Stomach smooth muscle (tissue), 2 donors: ENCODE measurements at regions not wholly inside any gene's neighbourhood (a gene's known extent, or its start where the extent isn't known, plus 50 kb on each side); places are given as distances from the start of the nearest gene placed in this dataset.

ENCODE experiments used
- H3K27ac ChIP-seq: one replicate; pipeline ENCODE4 v1.7.0; 2013; ENCODE audit warnings: mild to moderate bottlenecking, low read length, inconsistent platforms
- H3K27me3 ChIP-seq, 2 donors: one replicate each; pipeline ENCODE4 v1.7.0; 2013; ENCODE audit warnings: low read length in 2 of 2; ENCODE audit not compliant: insufficient read depth in 2 of 2, control insufficient read depth in 1 of 2
- H3K36me3 ChIP-seq, 2 donors: one replicate each; pipeline ENCODE4 v1.7.0; 2013; ENCODE audit warnings: low read length in 2 of 2; ENCODE audit not compliant: control insufficient read depth in 2 of 2, insufficient read depth in 2 of 2
- H3K4me1 ChIP-seq: one replicate; pipeline ENCODE4 v1.7.0; 2013; ENCODE audit warnings: low read length; ENCODE audit not compliant: control insufficient read depth, insufficient read depth
- H3K4me3 ChIP-seq, 2 donors: one replicate each; pipeline ENCODE4 v1.7.0; 2013; ENCODE audit warnings: low read length in 2 of 2
- H3K9ac ChIP-seq, 2 donors: one replicate each; pipeline ENCODE4 v1.7.0; 2013; ENCODE audit warnings: low read length in 2 of 2, mild to moderate bottlenecking in 1 of 2
- H3K9me3 ChIP-seq, 2 donors: one replicate each; pipeline ENCODE4 v1.7.0; 2013; ENCODE audit warnings: low read length in 2 of 2; ENCODE audit not compliant: control insufficient read depth in 2 of 2
- donor health status: healthy.
- donor health status: Pancreatic carcinoma.

DNA sequence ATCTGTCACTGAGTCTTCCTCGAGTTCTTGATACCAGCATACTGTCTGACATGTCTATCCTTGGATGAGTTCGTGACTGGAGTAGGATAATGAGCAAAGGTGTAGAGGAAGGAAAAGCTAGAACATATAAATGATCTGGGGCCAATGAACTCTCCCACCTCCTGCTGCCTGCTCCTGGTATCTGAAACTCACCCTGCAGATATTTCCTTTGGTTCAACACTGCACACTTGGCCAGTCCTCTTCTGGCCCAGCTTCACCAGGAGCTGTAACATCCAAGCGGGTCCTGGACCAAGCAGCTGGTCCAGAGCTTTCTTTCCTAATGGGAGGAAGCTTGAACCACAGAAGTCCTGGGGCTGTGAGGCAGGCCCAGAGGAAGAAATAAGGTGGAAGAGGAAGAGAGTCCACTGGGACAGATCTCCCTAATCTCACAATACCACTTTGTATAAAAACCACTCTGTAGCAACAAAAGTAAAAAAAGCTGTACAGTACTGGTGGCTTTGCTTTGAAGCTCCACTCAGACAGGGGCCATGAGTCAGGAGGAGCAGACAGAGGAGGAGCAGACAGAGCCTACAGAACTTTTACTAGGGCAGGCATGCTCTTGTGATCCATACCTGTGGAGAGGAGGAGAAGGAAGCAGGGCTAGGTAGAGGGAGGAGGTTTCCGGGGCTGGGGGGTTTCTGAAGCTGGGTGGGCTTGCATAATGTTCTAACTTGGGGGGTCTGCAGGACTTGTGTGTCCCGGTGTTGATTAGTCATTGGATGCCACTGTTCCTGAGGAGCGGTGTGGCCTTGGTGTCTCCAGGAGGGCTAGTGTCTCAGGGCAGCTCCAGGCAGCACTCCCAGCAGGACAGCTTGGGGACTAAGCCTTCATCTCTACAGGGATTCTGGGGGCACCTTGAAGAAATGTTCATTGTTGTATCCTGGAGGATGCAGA lies 166.9 kb downstream of the ABHD5 start:
- no peaks in the 10 kb centered on the region for H3K4me1 ChIP-seq
- no peaks in the 10 kb centered on the region for H3K36me3 ChIP-seq
- H3K27ac ChIP-seq = no peak overlapping the region
- H3K27me3 ChIP-seq = peaks cover 8 to 39% of the 10 kb centered on the region in 2 donors
- H3K9ac ChIP-seq = no peak overlapping the region
- H3K4me3 ChIP-seq = no peak overlapping the region
- H3K9me3 ChIP-seq = no peaks in the 10 kb centered on the region

DNA sequence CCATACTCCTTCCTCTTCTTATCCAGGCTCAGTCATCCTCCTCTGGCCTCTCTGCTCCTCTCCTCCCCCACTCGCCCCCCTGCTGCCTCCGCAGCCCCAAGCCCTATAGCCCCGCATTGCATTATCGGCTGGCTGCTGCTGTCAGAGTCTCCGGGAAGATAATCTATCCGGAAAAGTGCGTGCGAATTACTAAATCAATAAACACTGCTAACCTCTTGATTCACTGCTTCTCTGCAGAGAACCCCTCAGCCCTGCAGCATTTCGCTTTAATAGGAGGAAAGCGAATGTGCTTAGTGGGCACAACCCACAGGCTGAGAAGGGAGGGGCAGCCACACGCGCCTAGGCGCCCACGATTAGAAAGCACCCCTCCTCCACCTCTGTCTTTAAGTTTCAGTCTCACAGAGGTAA lies 167.6 kb downstream of the ABHD5 start:
- Histone ChIP-seq H3K4me3 (no peak overlapping the region), H3K4me1 (no peaks in the 10 kb centered on the region), H3K9ac (no peak overlapping the region), H3K9me3 (no peaks in the 10 kb centered on the region), H3K36me3 (no peaks in the 10 kb centered on the region), H3K27me3 (peaks cover 8 to 39% of the 10 kb centered on the region in 2 donors), H3K27ac (no peak overlapping the region)

DNA sequence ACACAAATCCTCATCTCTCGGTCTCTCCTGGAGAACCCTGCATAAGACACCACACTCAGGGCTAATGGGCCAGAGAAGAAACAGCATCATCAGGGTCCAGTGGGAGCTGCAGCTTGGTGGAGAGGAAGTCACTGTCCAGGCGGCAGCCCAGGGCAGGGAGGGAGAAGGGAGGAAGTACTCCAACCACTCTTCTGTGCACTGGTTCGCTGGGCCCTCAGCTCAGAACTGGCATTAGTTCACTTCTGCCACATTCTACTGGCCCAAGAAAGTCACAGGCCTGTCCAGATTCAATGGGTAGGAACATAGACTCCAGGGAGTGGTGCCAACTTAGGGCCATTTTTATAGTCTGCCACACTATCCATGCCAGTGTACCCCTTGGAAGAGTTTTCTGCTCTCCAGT lies 169.0 kb downstream of the ABHD5 start:
- H3K27ac ChIP-seq = no peak overlapping the region
- H3K9me3 ChIP-seq = no peaks in the 10 kb centered on the region
- peaks cover 8 to 41% of the 10 kb centered on the region in 2 donors for H3K27me3 ChIP-seq

DNA sequence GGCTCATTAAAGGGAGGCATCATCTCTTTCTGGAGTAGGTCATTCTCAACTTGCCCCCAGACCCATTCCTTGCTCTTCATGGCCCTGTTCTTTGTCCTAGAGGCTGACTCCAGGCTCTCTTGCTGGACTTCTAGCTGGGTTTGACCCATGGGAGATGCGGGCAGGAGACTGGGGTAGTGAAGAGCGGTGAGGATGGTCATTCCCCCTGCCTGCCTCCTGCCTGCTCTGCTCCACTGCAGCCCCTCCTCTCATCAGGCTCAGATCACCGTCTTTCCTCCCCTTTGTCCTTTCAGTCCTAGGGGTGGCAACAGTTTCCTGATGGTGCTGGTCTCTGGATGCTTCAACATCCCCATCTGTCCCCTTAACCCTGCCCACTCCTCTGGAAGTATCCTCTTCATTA lies 170.9 kb downstream of the ABHD5 start:
- no peaks in the 10 kb centered on the region for H3K4me1 ChIP-seq
- no peak overlapping the region for H3K4me3 ChIP-seq
- H3K9ac ChIP-seq = no peak overlapping the region
- H3K27me3 ChIP-seq = peaks cover 8 to 25% of the 10 kb centered on the region in 2 donors
- no peak overlapping the region for H3K27ac ChIP-seq
- no peaks in the 10 kb centered on the region for H3K9me3 ChIP-seq
- H3K36me3 ChIP-seq = no peaks in the 10 kb centered on the region

More for the DNA sequence above, 169.0 kb downstream of the ABHD5 start:
- no peaks in the 10 kb centered on the region for H3K4me1 ChIP-seq
- H3K36me3 ChIP-seq = no peaks in the 10 kb centered on the region
- H3K4me3 ChIP-seq = no peak overlapping the region
- H3K9ac ChIP-seq = no peak overlapping the region

DNA sequence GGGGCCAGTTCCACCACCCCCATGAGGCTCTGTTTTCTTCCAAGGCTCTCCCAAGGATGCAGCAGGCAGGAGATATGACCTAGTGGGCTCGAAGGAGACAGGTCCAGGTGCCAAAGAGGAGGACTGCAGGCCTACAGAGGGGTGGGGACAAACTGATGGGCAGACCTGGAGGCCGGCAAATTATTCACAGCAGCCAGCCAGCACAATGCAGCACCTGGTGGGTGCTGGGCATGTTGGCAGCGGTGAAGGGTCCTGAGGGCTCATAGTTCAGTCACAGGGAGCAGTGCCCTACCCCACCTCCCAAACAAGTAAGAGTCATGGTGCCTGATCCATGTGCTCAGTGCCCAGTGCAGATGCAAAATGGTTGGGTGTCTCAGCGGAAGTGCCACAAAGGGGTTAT lies 171.7 kb downstream of the ABHD5 start:
- Histone ChIP-seq H3K27me3 (peaks cover 8 to 20% of the 10 kb centered on the region in 2 donors), H3K4me1 (no peaks in the 10 kb centered on the region), H3K27ac (no peak overlapping the region), H3K4me3 (no peak overlapping the region), H3K9ac (no peak overlapping the region), H3K36me3 (no peaks in the 10 kb centered on the region), H3K9me3 (no peaks in the 10 kb centered on the region)

DNA sequence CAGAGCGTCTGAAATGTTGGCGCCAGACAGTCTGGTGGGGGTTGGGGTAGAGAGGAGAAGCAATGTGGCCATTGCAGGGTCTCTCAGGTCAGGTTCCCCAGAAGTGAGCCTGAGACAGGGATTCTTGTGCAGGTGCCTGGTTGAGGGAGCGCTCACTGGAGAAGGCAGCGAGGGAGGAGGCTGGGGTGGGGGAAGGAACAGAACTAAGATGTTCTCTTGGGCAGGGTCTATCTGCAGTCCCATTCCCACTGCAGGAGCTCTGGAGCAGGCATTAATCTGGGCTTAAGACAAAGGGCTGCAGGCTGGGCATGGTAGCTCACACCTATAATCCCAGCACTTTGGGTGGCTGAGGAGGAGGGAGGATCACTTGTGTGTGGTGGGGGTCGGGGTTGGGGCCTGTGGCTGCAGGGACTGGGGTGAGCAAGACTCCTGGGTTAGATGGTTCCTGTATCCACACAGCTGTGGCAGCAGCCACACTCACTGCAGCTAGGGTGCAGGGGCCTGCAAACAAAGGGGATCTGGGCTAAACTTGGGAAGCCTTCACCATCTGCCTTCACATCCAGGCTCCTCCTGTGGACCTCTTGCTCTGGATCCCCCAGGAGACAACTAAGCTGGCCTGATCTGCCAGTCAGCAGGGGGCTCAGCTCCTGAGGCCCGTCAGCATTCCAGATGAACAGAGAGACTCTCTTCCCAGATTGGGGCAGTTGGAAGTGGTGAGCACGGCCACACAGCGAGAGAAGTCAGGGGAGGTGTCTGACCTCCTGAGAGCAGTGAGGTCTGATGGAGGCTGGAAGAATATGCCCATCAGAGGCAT lies 172.5 kb downstream of the ABHD5 start:
- Histone ChIP-seq H3K4me3 (no peak overlapping the region), H3K27me3 (peaks cover 4 to 13% of the 10 kb centered on the region in 2 donors), H3K36me3 (no peaks in the 10 kb centered on the region), H3K4me1 (no peaks in the 10 kb centered on the region), H3K9me3 (no peaks in the 10 kb centered on the region), H3K9ac (no peak overlapping the region), H3K27ac (no peak overlapping the region)

DNA sequence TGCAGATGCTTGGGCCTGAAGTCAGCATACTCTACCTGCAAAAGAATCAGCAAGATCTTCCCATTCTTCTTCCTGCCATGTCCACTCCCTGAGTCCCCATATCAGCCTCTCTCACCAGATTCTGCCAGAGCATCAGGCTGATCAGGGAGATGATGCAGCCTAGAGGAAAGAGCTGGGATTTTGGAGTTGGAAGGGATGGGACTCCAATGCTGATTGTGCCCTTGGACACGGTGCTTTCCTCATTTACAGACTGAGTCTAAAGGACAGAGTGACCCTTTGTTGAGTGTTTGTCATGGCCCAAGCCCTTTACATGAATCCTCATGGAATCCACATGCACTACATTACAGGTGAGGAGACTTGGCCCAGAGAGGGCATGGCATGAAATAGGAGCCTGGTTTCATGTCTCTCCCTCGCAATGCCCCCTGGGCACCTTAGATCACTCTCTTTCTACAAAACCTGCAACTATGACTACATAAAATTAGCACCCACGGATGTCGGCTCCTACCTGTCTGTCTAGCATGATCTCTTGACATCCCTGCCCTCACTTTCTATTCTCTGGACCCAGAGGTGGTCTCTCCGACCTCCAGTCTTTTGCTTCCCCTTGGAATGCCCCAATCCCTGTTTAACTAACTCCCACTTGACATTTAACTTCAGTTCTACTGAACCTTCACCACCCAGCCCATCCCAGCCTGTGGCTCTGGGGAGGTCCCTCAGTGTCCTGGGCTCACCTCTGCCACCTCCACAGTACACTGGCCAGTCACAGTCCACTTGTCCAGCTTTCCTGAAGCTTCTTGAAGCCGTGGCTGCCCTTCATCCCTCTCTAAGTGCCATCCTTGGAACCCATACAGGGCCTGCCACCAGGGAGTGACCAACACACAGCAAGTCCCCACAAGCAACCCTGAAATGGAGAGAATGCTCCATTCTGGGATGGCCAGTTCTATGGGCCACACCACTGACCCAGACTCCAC lies 173.5 kb downstream of the ABHD5 start:
- Histone ChIP-seq H3K27me3 (peaks cover 0 to 8% of the 10 kb centered on the region in 2 donors), H3K4me3 (no peak overlapping the region), H3K9me3 (peaks cover 0 to 3% of the 10 kb centered on the region in 2 donors), H3K4me1 (no peaks in the 10 kb centered on the region), H3K36me3 (no peaks in the 10 kb centered on the region), H3K9ac (no peak overlapping the region), H3K27ac (no peak overlapping the region)

DNA sequence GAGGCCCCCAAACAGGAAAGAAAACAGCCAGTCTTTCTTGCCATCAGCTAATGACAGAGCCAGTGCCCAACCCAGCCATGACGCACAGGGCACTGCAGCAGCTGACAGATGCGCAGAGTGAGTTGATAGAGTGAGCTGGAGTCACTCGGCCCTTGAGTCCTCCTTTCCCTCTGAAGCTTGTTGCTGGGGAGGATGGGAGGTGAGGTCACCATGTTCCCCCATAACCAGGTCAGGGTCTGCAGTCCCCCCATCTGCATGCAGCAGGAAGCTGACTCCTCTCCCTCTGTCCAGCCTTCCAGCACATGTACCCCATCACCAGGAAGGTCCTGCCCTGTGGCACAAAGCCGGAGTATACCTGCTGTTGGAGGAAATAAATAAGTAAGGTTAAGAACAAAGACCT lies 174.6 kb downstream of the ABHD5 start:
- H3K4me3 ChIP-seq = no peak overlapping the region
- peaks cover 0 to 3% of the 10 kb centered on the region in 2 donors for H3K9me3 ChIP-seq
- H3K27me3 ChIP-seq = peaks cover 0 to 2% of the 10 kb centered on the region in 2 donors
- H3K9ac ChIP-seq = no peak overlapping the region
- H3K4me1 ChIP-seq = no peaks in the 10 kb centered on the region
- H3K27ac ChIP-seq = no peak overlapping the region
- H3K36me3 ChIP-seq = no peaks in the 10 kb centered on the region

DNA sequence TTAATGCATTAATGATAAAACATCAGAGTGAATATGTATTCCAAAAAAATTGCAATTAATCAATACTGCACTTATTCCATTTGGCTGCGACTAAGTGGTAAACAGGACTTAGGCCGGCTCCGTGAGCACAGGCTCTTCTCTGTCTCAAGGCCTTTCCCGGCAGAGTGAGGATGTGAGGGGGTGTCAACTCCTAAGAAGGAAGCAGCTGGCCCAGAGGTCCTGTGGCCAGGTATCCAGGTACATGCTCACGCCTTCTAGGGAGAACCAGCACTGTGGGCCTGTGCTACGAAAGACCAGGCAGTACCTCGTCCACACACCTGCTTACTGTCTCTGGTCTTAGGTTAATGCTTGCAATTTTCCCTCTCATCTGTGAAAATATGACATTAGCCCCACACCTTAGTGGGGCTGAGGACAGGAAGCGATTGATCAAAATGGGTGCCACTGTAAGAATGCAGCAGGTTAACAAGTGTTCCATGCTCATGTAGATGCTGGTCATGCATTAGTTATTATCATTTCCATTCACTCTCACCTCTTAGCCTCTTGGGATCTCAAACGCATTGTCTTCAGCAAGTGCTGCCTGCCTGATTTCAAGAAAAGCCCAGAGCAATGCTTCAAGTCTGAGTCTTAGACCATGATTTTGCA lies 175.3 kb downstream of the ABHD5 start:
- Histone ChIP-seq H3K9ac (no peak overlapping the region), H3K36me3 (no peaks in the 10 kb centered on the region), H3K27ac (no peak overlapping the region), H3K9me3 (peaks cover 0 to 3% of the 10 kb centered on the region in 2 donors), H3K4me1 (no peaks in the 10 kb centered on the region), H3K4me3 (no peak overlapping the region), H3K27me3 (peaks cover 0 to 2% of the 10 kb centered on the region in 2 donors)
